ENCODE measurements at regions not wholly inside any gene's neighbourhood (a gene's known extent, or its start where the extent isn't known, plus 50 kb on each side); places are given as distances from the start of the nearest gene placed in this dataset.

GRCh38 chr10:4485636-4486035 lies 340.4 kb upstream of the AKR1E2 start:
- DNase-seq (ENCODE audit: low read depth in 2 of 2) = no peak

DNA sequence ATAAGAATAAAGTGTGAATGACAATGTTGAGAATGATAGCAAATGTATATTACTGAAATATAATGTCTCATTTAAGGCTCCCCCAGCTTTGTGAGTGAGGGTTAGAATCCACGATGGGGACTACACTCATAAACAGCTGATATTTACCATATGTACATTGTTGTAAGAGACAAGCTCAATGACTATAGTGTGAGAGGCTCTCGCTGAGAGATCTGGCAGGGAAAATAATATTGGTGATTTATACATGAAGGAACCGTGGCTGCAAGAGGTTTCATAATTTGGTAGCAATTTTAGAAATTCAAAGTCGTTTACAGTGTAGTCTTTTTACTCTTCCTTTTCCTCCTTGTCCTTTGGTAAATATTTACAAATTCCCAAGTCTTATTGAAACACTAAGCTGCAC lies 342.2 kb upstream of the AKR1E2 start:
- no peak for DNase-seq (ENCODE audit: low read depth in 2 of 2)

- DNase-seq (ENCODE audit: low read depth in 2 of 2) = no peak
Observed at GRCh38 chr10:4482659-4483058, 343.3 kb upstream of the AKR1E2 start.

DNA sequence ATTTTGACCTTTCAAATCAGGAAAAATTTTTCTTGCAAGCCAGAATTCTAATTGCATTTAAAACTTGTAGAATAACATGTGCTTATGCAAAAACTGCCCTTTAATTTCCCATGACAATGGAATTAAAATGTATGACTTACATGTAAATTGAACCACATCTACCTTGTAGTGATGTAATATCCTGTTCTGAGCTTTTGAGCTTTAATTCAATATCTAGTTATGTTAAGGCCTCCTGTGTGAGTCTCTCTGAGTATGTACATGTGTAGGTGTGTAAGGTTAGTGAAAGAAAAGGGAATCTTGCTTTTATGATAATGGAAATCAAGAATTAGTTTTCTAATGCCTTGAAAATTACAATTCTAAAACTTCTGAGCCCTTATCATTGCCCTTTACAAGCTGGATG lies 344.8 kb upstream of the AKR1E2 start:
- DNase-seq (ENCODE audit: low read depth in 2 of 2) = no peak

DNA sequence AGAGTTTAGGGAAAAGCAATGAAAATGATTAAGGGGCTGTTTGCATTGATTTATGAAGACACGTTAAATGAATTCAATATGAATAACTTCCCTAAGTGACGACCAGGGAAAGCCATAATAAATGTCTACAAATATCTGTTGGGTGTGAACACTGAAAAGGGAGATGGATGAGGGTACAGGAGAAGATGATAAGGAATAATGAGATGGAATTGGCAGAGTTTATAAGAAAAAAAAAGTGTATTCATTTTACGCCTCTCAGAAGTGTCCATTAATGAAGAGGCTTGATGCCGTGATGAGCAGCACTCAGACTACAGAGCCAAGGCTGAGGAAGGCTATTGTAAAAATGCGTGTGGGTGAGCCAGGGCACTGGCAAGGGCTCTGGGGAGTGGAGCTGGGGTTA lies 346.7 kb upstream of the AKR1E2 start:
- no peak for DNase-seq (ENCODE audit: low read depth in 2 of 2)

DNA sequence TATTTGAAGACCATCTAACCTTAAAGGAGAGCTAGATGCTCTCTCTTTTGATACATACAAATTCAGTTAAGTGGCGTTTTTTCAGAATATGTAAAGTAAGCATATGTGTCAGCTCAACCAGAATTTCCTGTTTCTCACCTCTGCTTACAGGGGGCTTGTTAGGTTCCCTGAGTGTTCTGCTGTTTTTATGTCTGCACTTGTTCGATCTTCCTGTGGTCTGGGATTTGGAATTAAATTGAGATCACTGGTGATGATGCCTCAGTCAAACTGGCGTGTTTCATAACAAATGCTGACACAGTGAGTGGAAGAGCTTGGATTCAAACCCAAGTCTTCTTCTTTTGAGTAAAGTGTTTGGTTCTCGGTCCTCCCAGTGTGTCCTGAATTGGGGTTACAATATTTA lies 348.3 kb upstream of the AKR1E2 start:
- no peak for DNase-seq (ENCODE audit: low read depth in 2 of 2)

GRCh38 chr10:4475827-4476490 lies 350.0 kb upstream of the AKR1E2 start:
- DNase-seq (ENCODE audit: low read depth in 2 of 2) = no peak

DNA sequence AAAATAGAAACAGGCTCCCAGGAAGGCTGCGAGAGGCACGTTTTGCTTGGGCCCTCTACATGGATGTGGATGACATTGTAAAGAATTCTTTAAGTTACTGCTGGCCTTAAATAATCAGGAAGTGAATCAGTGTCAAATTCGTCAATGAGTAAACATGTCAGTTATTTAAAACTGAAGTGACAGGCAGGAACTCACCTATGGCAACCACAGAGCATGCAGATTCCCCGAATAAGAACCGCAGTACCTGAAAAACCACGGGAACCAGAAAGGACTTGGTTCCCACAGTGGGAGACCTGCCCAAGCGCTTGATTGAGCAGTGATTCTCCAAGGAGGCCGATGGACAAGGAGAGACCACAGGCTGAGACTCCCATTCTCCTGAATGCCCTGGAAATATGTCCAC lies 351.2 kb upstream of the AKR1E2 start:
- no peak for DNase-seq (ENCODE audit: low read depth in 2 of 2)

DNA sequence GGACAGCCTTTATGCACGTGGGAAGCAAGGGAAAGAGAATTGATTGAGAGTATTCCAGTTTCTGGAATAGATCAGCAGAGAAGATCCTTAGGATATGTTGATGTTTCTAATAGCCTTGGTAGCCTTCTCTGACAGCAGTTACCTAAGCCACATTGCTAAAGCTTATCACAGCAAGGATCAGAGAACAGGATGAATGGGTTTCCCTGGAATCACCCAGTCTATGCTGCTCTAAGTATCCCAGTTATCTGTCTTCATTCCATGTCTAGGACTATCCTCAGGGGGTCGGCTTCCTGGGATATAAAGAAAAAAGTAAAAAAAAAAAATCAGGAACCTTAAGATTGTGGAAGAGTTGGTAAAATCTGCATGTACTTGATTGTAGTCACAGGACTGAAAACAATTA lies 352.0 kb upstream of the AKR1E2 start:
- no peak for DNase-seq (ENCODE audit: low read depth in 2 of 2)

- no peak for DNase-seq (ENCODE audit: low read depth in 2 of 2)
Observed at GRCh38 chr10:4472190-4472904, 353.7 kb upstream of the AKR1E2 start.

GRCh38 chr10:4470231-4470835 lies 355.7 kb upstream of the AKR1E2 start:
- DNase-seq (ENCODE audit: low read depth in 2 of 2) = no peak

DNA sequence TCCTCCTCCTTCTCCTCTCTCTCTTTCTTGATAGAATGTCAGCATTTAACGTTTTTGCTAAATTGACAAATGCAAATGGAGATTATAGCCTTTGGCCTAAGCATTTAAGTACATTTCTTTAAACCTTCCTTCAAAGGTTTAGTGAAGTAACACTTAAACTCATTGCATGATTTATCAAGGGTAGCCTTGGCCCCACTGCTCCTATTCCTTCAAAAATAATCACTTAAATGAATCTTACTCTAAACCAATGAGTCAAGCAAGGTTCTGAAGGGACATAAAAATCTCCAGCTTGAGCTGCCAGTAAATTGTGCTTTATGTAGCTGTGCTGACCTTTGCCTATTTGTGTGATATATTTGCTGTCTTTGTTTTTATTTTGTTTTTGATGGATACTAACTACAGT lies 358.5 kb upstream of the AKR1E2 start:
- DNase-seq (ENCODE audit: low read depth in 2 of 2) = no peak

DNA sequence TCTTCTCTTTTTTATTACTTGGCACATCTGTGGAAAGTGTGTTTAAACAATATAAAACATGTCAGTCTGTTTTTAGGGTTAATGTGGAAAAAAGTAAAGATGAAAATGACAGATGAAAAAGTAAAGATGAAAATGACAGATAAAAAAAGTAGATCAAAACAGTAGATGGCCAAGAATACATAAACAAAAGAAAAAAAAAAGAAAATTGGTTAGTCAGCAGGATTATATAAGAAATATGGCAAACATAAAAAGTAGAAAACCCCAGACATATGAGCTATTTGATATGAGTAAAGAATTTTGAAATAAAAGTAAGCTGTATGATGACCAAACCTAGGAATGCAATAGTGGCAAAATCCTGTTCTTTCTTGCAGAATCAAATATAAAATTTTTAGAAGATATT lies 365.7 kb upstream of the AKR1E2 start:
- no peak for DNase-seq (ENCODE audit: low read depth in 2 of 2)

GRCh38 chr10:4459531-4459930 lies 366.5 kb upstream of the AKR1E2 start:
- no peak for DNase-seq (ENCODE audit: low read depth in 2 of 2)

DNA sequence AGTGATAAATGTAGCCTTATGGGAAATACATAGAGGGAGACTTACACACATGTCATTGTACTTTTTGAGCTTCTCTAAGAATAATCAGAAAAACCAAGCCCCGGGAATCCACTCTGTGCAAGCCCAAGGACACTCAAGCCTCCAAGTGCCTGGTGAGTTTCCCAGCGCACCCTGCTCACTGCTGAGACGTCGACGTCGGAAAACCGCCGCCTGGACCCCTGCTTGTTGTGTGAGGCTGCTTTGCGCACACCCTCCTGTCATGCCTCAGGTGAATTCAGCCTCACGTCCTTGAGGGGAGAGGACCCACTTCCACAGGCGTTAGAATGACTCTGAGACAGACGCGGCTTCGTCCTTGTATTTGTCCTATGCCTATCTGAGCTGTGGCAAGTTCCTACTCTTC lies 368.4 kb upstream of the AKR1E2 start:
- no peak for DNase-seq (ENCODE audit: low read depth in 2 of 2)

- DNase-seq (ENCODE audit: low read depth in 2 of 2) = no peak
Observed at GRCh38 chr10:4456776-4457175, 369.2 kb upstream of the AKR1E2 start.

DNA sequence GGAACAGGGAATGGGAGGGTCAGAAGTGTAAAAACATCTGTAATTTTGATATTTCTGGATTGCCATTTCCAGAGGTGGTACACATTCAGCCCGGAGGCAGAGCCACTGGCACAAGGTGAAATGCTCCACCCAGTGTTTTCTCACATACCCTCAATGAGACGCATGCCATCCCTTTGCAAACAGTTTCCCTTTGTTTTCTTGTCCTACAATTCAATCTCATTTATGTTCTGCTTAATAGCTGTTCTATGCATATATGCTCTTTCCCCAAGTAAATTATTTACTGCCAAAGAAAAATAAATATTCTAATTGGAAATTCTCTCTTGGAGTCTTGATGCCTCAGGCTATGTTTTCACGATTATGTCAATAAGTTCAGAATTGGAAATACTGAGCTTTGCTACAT lies 369.7 kb upstream of the AKR1E2 start:
- no peak for DNase-seq (ENCODE audit: low read depth in 2 of 2)

DNA sequence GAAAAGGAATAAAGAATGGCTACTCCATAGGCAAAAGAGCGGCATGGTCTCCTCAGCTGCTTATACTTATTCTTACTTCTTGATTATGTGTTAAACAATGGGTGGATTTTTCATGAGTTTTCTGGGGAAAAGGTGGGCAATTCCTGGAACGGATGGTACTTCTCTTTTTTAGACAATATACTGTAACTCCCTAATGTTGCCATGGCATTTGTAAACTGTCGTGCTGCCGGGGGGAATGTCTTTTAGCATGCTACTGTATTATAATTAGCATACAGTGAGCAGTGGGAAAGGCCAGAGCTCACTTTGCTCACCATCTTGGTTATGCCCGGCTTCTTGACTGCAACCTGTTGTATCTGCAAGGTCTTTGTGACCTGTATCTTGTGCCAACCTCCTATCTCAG lies 372.1 kb upstream of the AKR1E2 start:
- DNase-seq (ENCODE audit: low read depth in 2 of 2) = no peak

DNA sequence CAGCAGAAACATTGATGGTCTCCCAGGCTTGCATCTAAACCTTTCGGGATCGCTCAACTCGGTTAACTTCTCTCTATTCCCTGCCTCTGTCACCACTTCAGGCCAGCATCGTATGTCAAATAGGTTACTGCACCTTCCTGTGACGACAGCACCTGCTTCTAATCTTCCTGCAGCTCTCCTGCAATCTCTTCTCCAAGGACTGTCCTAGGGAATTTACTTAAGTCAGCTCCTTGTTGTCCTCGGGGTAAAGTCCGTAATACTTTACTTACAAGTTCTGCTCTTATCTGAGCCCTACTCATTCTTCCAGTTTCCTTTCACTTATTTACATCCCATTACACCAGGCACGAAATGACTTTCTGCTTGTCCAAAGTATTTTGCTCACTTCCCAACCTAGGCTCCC lies 372.7 kb upstream of the AKR1E2 start:
- no peak for DNase-seq (ENCODE audit: low read depth in 2 of 2)

DNA sequence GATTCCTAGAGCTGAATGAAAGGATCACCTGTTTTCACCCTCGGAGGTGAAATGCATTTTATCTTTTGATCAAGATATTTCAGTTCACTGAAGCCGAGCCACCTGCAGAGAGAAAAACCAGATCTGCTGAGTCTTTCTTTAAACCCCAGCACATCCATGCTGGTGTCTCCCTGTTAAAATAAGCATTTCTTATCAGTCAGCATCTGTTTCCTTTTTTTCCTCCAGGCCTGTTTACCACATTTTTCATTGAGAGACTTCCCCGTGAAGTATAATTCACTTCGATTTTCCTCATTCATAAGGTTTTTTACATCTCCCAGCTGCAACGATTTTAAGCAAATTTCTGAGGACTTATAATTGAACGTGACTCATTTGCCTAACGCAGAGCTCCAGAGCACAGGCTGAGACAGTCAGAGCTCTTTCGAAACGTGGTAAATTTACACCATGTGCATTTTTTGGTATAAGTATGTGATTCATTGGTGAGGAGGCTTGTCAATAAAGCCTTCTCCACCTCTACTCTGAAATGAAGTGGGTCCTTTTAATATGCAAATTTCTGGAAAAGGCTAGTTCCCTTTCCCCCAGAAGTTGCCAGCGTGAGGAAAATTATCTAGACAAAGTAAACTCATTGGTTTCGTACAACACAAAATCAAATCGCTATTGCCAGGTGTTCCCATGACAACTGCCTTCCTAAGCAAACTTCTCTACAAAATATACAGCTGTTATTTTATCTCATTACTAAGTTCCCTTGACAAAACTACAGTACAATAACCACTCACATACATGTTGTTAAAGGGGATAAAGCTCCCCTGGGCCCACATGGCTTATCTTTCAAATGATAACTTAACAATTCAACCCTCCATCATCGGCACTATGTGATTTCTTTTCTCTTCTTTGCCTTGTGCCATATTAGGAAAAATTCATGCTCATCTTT lies 374.8 kb upstream of the AKR1E2 start:
- no peak for DNase-seq (ENCODE audit: low read depth in 2 of 2)

DNA sequence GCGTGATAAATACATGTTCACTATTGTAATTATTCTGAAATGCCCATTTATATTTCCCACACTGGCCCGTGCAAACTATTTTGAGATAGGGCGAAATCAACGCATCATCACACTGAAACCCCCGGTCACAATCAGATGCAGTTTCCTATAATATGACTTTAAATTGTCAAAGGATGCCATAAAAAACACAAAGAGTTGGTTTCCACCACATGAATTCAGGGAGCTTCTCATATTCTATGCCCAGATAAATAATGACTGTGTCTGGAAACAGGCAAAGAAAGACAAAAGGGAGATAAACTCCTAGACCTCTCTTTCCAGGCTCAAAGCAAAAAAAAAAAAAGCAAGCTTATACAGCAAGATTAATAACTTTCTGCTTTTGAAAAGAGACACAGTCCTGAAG lies 375.8 kb upstream of the AKR1E2 start:
- DNase-seq (ENCODE audit: low read depth in 2 of 2) = no peak

DNA sequence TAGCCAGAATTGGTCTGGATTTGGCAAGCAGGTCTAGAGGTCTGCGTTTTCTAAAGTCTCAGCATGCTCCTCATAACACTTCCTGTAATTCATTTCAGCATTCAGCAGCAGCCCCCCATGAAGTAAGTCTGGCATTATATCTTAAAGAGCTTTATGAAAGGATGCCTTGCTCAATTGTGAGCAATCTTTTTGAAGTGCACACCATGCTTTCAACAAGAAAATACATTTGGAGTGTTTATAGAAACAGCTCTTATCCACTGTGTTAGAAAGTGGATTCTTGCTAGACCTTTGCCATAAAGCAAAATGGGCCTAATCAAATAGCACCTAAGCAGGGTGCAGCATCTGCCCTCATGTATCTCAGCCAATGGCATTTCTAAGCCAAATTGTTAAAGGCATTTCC lies 378.0 kb upstream of the AKR1E2 start:
- no peak for DNase-seq (ENCODE audit: low read depth in 2 of 2)
